SK-N-MC (cell line): ENCODE measurements at regions not wholly inside any gene's neighbourhood (a gene's known extent, or its start where the extent isn't known, plus 50 kb on each side); places are given as distances from the start of the nearest gene placed in this dataset.
"Not testable (repeated sequence)": the region's sequence is repeated elsewhere in the genome, so short reads cannot be mapped to it uniquely, and the experiment has no call there.

ENCODE experiments used
- DNase-seq: peaks from one replicate; pipeline ENCODE4 v3.0.0-alpha.2; 2011; ENCODE audit warnings: low read depth, low spot score
- H3K27ac ChIP-seq: fragments of 200-600 bp; sonication (generic); 2 replicates; pipeline ENCODE4 v1.5.1; 2016; ENCODE audit warnings: mixed run types
- H3K36me3 ChIP-seq: fragments of 200-600 bp; sonication (generic); 2 replicates; pipeline ENCODE4 v1.6.1; 2017; ENCODE audit warnings: antibody characterized with exemption, low read length, mixed read lengths; ENCODE audit not compliant: insufficient read depth
- H3K4me3 ChIP-seq: fragments of 200-600 bp; sonication (generic); 2 replicates; pipeline ENCODE4 v1.5.1; 2016
- H3K9ac ChIP-seq: fragments of 200-600 bp; sonication (generic); 2 replicates; pipeline ENCODE4 v1.8.0; 2017; ENCODE audit warnings: mixed run types, mixed read lengths; ENCODE audit not compliant: insufficient read length
- H3K9me3 ChIP-seq: fragments of 200-600 bp; sonication (generic); 2 replicates; pipeline ENCODE4 v1.6.1; 2017; ENCODE audit warnings: low read depth, mild to moderate bottlenecking, antibody characterized with exemption, low read length, moderate library complexity, mixed read lengths

GRCh38 chr2:87301349-87301748 lies 279.7 kb upstream of the PLGLB1 start:
- not testable (repeated sequence) for H3K4me3 ChIP-seq, DNase-seq, H3K27ac ChIP-seq, H3K9me3 ChIP-seq, H3K36me3 ChIP-seq, H3K9ac ChIP-seq

- DNase-seq, H3K4me3 ChIP-seq, H3K9me3 ChIP-seq, H3K9ac ChIP-seq, H3K36me3 ChIP-seq, H3K27ac ChIP-seq: not testable (repeated sequence)
Observed at GRCh38 chr2:87301871-87302270, 280.2 kb upstream of the PLGLB1 start.

- DNase-seq, H3K4me3 ChIP-seq, H3K9ac ChIP-seq, H3K27ac ChIP-seq, H3K9me3 ChIP-seq, H3K36me3 ChIP-seq: not testable (repeated sequence)
Observed at GRCh38 chr2:87308621-87309020, 287.0 kb upstream of the PLGLB1 start.

DNA sequence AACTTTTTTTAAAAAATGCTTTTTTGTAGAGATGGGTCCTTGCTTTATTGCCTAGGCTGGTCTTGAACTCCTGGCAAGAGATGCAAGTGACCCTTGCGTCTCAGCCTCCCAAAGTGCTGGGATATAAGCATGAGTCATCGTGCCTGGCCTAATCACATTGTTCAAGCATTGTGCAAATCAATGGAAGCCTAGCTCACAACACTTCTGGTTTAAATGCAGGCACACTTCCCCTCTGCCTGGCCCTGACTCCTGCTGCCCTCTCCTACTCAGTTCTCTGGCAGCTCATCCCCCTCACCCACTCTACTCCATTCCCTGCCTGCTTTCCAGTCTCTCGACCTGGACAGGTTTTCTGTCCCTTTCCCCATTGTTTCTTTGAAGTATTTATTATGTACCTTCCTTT lies 288.1 kb upstream of the PLGLB1 start:
- not testable (repeated sequence) for DNase-seq, H3K4me3 ChIP-seq, H3K9me3 ChIP-seq, H3K9ac ChIP-seq, H3K36me3 ChIP-seq, H3K27ac ChIP-seq

GRCh38 chr2:87311896-87312441 lies 290.3 kb upstream of the PLGLB1 start:
- not testable (repeated sequence) for H3K27ac ChIP-seq, H3K9ac ChIP-seq, DNase-seq, H3K4me3 ChIP-seq, H3K36me3 ChIP-seq, H3K9me3 ChIP-seq

DNA sequence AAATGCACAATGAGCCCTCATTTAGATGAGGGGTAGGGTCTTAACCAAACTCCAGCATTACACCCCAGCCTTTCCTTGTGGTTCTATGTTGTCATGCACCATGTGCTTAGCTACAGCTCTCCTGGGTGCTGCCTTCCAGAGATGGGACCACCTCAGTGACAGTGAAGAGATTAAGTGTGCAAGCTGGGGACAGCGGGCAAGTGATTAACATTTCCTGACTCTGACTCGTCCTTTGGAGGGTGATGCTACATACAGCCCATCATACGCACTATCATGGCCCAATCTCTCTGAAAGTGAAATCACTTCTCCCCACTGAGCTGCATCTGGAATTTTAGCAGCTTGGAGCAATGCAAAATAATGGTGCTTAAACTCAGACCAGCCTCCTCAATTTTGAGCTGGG lies 293.0 kb upstream of the PLGLB1 start:
- H3K36me3 ChIP-seq, DNase-seq, H3K4me3 ChIP-seq, H3K27ac ChIP-seq, H3K9ac ChIP-seq, H3K9me3 ChIP-seq: not testable (repeated sequence)

- DNase-seq, H3K27ac ChIP-seq, H3K9me3 ChIP-seq, H3K9ac ChIP-seq, H3K36me3 ChIP-seq, H3K4me3 ChIP-seq: not testable (repeated sequence)
Observed at GRCh38 chr2:87315183-87315902, 293.7 kb upstream of the PLGLB1 start.

DNA sequence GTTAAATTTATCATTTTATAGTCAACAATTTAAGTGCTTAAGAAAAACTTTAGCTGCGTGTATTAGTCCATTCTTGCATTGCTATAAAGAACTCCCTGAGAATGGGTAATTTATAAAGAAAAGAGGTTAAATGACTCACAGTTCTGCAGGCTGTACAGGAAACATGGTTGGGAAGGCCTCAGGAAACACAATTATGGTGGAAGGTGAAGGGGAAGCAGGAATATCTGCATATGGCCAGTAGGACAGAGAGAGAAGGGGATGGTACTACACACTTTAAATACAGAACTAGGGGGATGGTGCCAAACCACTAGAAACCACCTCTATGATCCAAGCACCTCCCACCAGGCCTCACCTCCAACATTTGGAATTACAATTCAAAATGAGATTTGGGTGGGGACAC lies 295.5 kb upstream of the PLGLB1 start:
- not testable (repeated sequence) for H3K4me3 ChIP-seq, H3K36me3 ChIP-seq, H3K27ac ChIP-seq, DNase-seq, H3K9me3 ChIP-seq, H3K9ac ChIP-seq

GRCh38 chr2:87318814-87319491 lies 297.3 kb upstream of the PLGLB1 start:
- H3K4me3 ChIP-seq, H3K9me3 ChIP-seq, DNase-seq, H3K36me3 ChIP-seq, H3K27ac ChIP-seq, H3K9ac ChIP-seq: not testable (repeated sequence)

- not testable (repeated sequence) for DNase-seq, H3K36me3 ChIP-seq, H3K9ac ChIP-seq, H3K4me3 ChIP-seq, H3K9me3 ChIP-seq, H3K27ac ChIP-seq
Observed at GRCh38 chr2:87319705-87320104, 298.1 kb upstream of the PLGLB1 start.

GRCh38 chr2:87321201-87321600 lies 299.6 kb upstream of the PLGLB1 start:
- H3K9ac ChIP-seq, H3K4me3 ChIP-seq, DNase-seq, H3K9me3 ChIP-seq, H3K27ac ChIP-seq, H3K36me3 ChIP-seq: not testable (repeated sequence)

DNA sequence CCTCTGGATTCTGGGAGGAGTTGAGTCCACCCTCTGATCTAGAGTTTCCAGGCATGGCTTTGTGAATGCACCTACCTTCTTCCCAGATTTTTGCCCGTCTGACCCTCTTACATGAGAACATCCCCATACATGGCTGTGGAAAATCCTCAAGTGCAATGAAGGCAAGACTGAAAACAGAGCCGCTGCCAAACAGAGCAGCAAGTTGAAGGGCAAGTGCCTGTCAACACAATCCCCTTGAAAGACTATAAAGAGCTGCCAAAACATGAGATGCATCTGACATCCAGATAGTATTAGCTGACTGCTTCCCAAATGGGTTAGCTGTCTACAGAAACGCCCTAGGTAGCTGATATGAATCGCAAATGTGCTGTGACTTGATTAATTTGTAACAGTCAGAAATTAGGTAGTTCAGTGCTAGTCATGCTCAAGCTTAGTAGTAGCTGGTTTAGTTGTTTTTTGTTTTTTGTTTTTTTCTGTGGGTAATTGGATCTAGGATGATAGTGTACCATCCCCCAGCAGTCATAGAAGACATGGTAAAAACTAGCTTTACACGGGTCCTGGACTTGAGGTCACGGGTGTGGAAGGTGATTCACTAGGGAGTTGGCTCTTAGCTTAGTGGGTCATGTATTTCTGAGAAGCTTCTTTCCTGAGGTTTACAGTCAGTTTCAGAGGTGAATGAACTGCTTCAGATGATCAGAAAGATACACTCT lies 302.8 kb upstream of the PLGLB1 start:
- not testable (repeated sequence) for H3K36me3 ChIP-seq, H3K9me3 ChIP-seq, DNase-seq, H3K9ac ChIP-seq, H3K27ac ChIP-seq, H3K4me3 ChIP-seq

DNA sequence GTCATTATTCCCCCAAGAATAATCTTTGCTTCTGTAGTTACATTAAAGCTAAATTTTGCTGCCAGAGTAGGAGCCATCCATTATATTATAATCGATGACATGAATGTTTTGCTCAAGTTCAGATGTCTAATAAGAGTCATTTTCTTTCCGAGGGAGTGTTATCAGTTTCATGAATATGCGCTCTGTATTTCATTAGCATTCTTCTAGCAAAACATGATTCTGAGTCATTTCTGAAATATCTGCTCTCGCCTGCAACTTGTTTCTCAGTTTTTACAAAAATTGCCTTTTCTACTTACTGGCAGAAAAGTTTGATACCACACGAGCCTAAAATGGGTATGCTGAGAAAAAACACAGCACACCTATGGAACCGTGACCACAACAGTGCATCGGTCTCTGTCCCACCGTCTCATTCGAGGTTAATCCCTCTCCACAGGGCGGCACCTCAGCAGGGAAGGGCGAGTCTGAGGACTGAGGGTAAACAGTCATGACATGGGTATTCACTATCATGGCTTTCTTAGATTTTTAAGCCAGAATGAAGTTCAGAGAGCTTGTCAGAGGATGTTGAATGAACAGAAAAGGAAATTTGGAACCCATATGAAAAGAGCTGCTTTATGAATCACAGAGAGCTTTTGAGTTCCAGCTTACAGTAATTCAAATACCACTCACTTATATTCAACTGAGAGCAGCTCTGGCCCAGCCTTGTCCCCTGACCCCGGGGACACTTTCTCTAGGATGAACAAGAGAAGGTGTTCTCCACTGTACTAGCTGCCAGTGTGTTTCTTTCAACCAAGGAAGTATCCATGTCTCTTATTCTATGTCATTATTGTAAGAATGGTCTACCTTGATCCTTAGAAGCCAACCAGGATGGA lies 303.6 kb upstream of the PLGLB1 start:
- H3K27ac ChIP-seq, result not testable (repeated sequence)

DNA sequence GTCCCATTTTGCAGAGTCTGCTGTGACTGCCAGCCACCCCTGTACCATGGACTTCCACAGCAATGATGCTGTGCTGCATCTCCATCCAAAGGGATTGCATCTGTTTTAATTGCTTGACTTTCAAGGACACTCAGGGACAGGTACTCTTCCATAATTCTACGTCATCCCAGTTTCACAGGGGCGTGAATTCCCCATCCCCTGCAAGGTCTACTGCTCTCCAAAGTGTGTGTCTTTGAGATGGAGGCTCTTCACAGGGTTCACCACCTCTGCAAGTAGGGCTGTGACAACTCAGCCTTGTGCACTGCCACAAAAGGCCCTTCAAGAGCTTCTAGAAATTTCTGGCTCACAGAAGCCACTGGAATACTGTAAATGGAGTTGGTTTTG lies 304.3 kb upstream of the PLGLB1 start:
- not testable (repeated sequence) for H3K9me3 ChIP-seq, H3K9ac ChIP-seq, H3K4me3 ChIP-seq, H3K36me3 ChIP-seq, DNase-seq, H3K27ac ChIP-seq

More for the DNA sequence above, 303.6 kb upstream of the PLGLB1 start:
- not testable (repeated sequence) for H3K36me3 ChIP-seq, H3K4me3 ChIP-seq, H3K9ac ChIP-seq, DNase-seq, H3K9me3 ChIP-seq
